ENCODE measurements at regions not wholly inside any gene's neighbourhood (a gene's known extent, or its start where the extent isn't known, plus 50 kb on each side); places are given as distances from the start of the nearest gene placed in this dataset.
"Not testable (repeated sequence)": the region's sequence is repeated elsewhere in the genome, so short reads cannot be mapped to it uniquely, and the experiment has no call there.

DNA sequence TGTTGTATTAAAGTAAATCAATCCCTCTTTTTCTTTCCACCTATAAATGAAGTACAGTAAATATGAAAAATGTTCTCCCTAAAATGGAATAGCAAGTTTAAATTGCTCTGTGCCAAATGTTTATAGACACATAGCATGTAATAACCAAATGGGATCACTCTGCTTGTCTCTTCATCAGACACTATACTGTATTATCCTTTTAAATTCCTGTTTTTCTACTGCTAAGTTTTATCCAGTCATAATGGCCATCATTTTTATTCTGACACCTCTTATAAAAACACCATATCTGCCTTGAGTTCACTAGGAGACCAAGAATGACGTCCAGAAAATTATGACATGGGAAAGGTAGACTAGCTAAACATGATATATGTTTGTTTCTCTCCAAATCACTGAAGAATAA, 252.8 kb downstream of the CAAP1 start:
- Histone ChIP-seq H3K27me3 (no peaks in the 10 kb centered on the region), H3K36me3 (no peaks in the 10 kb centered on the region), H3K9me3 (no peaks in the 10 kb centered on the region), H3K27ac (no peak overlapping the region), H3K4me3 (no peak overlapping the region), H3K4me1 (no peaks in the 10 kb centered on the region), H3K9ac (ENCODE audit: low read depth in 2 of 2, low read length in 2 of 2) (no peak overlapping the region)
- intact Hi-C loops (cut with DNase I) = no loop called here
- no peak for DNase-seq
- TF ChIP-seq, protein P1, sequence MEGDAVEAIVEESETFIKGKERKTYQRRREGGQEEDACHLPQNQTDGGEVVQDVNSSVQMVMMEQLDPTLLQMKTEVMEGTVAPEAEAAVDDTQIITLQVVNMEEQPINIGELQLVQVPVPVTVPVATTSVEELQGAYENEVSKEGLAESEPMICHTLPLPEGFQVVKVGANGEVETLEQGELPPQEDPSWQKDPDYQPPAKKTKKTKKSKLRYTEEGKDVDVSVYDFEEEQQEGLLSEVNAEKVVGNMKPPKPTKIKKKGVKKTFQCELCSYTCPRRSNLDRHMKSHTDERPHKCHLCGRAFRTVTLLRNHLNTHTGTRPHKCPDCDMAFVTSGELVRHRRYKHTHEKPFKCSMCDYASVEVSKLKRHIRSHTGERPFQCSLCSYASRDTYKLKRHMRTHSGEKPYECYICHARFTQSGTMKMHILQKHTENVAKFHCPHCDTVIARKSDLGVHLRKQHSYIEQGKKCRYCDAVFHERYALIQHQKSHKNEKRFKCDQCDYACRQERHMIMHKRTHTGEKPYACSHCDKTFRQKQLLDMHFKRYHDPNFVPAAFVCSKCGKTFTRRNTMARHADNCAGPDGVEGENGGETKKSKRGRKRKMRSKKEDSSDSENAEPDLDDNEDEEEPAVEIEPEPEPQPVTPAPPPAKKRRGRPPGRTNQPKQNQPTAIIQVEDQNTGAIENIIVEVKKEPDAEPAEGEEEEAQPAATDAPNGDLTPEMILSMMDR (IDR thresholded peaks at IDR 0.05) = no peak

DNA sequence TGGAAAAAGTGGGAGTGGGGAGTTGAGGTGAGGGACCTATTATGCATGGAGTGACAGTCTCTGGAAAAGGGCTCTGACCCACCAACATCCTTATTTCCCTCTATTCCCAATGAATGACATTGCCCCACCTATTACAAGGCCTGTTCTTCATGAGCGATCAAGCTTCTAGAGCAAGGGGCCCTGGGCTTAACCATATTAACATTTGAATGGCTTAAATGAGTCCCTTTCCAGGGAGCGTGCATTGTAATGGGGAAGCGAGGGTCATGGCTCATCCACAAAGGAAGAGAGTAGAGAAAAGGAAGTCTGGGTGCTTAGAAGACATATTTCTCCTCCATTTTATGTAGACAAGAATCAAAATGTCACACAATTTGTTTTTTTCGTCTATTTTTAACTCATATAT, 255.5 kb downstream of the CAAP1 start:
- intact Hi-C loops (cut with DNase I) = no loop called here
- H3K4me3 ChIP-seq = no peak overlapping the region
- H3K9ac ChIP-seq (ENCODE audit: low read depth in 2 of 2, low read length in 2 of 2) = no peak overlapping the region
- H3K9me3 ChIP-seq = no peaks in the 10 kb centered on the region
- H3K4me1 ChIP-seq = no peaks in the 10 kb centered on the region
- no peaks in the 10 kb centered on the region for H3K36me3 ChIP-seq
- TF ChIP-seq, protein P1 (IDR thresholded peaks at IDR 0.05) = no peak
- no peak overlapping the region for H3K27ac ChIP-seq
- DNase-seq = no peak
- H3K27me3 ChIP-seq = no peaks in the 10 kb centered on the region

DNA sequence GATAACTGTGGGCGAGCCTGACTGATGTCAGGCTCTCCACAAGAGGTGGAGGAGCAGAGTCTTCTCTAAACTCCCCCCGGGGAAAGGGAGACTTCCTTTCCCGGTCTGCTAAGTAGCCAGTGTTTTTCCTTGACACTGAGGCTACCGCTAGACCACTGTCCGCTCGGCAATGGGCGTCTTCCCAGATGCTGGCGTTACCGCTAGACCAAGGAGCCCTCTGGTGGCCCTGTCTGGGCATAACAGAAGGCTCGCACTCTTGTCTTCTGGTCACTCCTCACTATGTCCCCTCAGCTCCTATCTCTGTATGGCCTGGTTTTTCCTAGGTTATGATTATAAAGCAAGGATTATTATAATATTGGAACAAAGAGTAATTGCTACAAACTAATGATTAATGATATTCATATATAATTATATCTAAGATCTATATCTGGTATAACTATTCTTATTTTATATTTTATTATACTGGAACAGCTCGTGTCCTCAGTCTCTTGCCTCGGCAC, 278.7 kb downstream of the CAAP1 start:
- H3K9ac ChIP-seq (ENCODE audit: low read depth in 2 of 2, low read length in 2 of 2); H3K9me3 ChIP-seq; intact Hi-C loops (cut with DNase I); DNase-seq; H3K27ac ChIP-seq; H3K4me1 ChIP-seq; H3K36me3 ChIP-seq; H3K27me3 ChIP-seq; H3K4me3 ChIP-seq: not testable (repeated sequence)

DNA sequence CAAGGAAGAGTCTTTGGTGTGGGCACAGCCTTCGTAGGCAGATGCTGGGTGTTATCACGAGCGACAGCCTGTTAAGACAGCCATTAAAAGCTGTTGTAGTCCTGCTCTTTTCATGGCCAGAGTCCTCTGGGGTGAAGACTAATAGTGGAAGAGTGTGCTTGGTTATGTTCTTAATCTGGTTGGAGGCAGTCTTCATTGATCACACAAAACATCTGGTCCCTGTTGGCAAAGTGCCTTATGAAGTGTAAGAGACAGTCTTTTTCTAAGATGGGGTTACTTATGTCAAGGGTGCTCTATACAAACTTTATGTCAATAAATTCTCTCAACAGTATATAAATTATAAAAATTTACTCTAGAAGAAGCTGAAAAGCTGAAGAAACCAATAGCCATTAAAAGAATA, 280.4 kb downstream of the CAAP1 start:
- DNase-seq = no peak
- H3K4me3 ChIP-seq = no peak overlapping the region
- no peaks in the 10 kb centered on the region for H3K36me3 ChIP-seq
- TF ChIP-seq, protein P1 (IDR thresholded peaks at IDR 0.05) = no peak
- H3K4me1 ChIP-seq = no peaks in the 10 kb centered on the region
- H3K9ac ChIP-seq (ENCODE audit: low read depth in 2 of 2, low read length in 2 of 2) = no peak overlapping the region
- H3K27ac ChIP-seq = no peak overlapping the region
- H3K27me3 ChIP-seq = no peaks in the 10 kb centered on the region
- intact Hi-C loops (cut with DNase I) = no loop called here
- H3K9me3 ChIP-seq = no peaks in the 10 kb centered on the region

DNA sequence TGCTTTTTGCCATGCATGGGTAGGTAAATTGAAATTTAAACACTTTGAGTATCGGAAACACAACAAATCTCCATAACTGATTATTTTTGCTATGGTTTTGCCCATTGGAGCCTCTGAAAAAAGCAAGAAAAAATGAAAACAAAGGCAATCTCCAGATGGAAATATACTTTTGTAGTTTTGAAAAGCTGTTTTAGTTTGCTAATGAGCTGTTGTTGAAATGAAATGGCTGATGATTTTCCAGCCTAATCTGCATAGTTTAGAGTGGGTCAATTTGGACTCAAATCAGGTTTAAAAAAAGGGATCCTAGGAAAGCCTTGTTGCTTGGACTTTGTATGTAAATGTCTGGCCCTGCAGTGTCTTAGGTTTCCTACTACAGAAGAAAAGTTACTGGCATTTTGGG, 285.8 kb downstream of the CAAP1 start:
- no peak overlapping the region for H3K4me3 ChIP-seq
- no peaks in the 10 kb centered on the region for H3K4me1 ChIP-seq
- H3K9ac ChIP-seq (ENCODE audit: low read depth in 2 of 2, low read length in 2 of 2) = no peak overlapping the region
- TF ChIP-seq, protein P1 (IDR thresholded peaks at IDR 0.05) = no peak
- H3K9me3 ChIP-seq = no peaks in the 10 kb centered on the region
- intact Hi-C loops (cut with DNase I) = no loop called here
- H3K36me3 ChIP-seq = no peaks in the 10 kb centered on the region
- H3K27me3 ChIP-seq = no peaks in the 10 kb centered on the region
- DNase-seq = no peak
- H3K27ac ChIP-seq = no peak overlapping the region

DNA sequence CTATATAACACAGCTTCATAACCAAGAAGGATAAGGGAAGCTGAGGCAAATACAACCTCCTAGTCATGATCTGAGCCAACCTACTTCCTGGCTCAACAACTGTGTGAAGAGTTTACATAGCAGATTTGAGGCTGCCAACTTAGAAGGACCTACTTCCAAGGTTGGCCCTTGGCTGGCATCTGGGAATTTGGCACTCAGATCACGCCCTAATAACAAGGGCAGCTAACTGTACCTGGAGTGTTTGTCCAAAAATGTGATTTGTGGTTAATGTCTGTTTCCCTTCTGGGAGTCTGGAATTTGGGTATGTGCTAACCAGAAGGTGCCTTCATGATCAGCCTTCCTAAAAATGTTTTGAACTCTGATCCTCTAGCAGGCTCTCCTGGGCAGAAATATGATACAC, 287.2 kb downstream of the CAAP1 start:
- DNase-seq = no peak
- no peaks in the 10 kb centered on the region for H3K9me3 ChIP-seq
- intact Hi-C loops (cut with DNase I) = no loop called here
- no peak overlapping the region for H3K4me3 ChIP-seq
- H3K4me1 ChIP-seq = no peaks in the 10 kb centered on the region
- no peaks in the 10 kb centered on the region for H3K27me3 ChIP-seq
- TF ChIP-seq, protein P1 (IDR thresholded peaks at IDR 0.05) = no peak
- no peak overlapping the region for H3K9ac ChIP-seq (ENCODE audit: low read depth in 2 of 2, low read length in 2 of 2)
- H3K36me3 ChIP-seq = no peaks in the 10 kb centered on the region
- H3K27ac ChIP-seq = no peak overlapping the region
